UCSD-AML1 (cell line): ENCODE measurements at regions not wholly inside any gene's neighbourhood (a gene's known extent, or its start where the extent isn't known, plus 50 kb on each side); places are given as distances from the start of the nearest gene placed in this dataset.
"Not testable (repeated sequence)": the region's sequence is repeated elsewhere in the genome, so short reads cannot be mapped to it uniquely, and the experiment has no call there.

ENCODE experiments used
- DNase-seq: peaks from one replicate; lab custom pipeline; 2025; ENCODE audit not compliant: unreplicated experiment; lab: John Stamatoyannopoulos, UW

DNA sequence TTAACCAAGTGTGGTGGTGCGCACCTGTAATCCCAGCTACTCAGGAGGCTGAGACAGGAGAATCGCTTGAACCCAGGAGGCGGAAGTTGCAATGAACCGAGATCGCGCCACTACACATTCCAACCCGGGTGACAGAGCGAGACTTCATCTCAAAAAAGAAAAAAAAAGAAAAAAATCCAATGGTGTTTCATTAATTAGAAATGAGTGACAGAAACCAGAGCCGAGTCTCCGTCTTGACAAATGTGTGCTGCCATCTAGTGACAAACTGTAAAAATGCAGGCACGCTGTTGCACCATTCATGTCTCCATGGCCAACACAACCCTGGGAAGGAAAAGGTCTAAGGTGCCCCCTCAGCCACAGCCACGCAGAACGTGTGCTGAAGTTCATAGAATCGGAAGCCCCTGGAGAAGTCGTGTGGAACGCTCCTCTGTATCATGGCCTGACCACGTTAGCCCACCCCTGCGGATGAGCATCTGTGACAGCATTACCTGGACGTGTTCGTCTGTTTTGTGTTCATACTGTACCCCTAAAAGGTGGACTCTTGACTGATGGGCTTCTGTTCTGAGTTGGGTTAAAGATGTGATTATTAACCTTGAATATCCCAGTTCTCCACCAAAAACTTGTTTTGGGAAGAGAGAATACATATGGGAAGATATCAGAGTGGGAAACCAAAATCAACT is 94.9 kb downstream of the LYZL2 start:
- peak; percentile 56 for DNase-seq

DNA sequence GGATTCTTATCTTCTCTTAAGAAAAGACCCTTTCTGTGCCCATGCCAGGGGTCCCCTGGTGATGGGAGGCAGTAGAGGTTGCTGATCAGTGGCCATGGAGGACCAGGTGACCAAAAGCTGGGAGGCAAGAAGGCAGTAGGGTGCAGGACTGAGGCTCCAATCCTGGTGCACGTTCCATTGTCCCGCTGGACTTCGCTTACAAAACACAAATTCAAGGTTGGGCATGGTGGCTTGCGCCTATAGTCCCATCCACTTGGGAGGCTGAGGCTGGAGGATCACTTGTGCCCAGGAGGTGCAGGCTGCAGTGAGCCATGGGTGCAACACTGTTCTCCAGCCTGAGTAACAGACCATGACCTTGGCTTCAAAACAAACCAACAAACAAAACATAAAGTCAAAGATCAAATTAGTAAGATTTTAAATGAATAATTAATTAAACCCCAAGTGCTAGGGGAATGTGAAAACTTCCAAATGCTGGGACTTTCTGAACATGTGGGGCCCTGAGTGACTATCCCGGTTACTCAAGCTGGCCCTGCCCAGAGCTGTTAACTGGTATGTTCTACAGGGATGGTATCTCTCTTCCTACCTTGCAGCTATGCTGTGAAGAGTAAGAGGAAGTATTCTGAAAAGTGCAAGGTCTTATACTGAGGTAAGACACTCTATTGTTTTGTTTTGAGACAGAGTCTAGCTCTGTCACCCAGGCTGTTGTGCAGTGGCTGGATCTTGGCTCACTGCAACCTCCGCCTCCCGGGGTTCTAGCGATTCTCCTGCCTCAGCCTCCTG is 97.6 kb downstream of the LYZL2 start:
- no peak for DNase-seq

DNA sequence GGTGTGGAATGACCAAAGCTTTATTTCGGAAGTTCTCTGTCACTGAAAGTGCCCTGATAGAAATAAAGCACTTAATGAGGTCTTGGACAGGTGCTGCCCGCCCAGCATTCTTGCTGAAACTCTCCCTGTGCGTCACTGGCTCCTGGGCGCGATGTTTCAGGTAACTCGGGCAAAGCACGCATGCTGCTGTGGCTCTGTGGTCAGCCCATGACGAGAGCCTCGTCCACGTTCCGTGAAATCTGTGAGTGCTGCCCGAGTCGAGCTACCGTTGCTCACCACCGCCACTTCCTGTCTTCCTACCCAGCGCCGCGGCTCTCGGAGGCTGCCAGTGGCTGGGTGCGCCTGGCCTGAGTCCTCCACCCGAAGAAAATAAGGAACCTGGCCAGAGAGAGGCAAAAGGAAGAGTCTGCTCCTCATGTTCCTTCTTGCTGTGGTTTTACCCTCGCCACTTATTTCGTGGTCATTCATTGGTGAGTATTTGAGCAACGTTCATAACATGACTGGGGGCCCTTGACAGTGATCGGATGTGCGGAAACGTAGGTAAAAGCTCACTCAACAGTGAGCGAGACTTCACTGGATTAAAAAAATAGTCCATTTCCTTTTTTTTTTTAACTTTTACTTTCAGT is 95.5 kb downstream of the MAP3K8 start:
- peak; percentile 86 for DNase-seq

DNA sequence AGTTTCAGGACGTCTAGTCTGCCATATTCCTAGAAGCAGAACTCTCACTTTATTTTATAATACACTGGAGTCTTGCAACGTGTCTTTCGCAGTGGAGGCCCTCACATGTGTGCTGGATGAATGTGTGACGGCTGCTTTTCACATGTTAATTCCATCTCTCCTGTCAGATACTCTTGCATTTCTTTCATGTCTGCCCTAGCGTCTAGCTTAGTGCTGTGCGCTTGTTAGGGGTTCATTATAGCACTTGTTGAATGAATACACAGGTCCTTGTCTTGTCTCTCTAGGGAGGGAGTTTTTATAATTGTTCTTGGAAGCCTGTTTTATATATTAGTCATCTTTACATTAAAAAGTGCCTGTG is 94.4 kb downstream of the MAP3K8 start:
- DNase-seq: no peak

DNA sequence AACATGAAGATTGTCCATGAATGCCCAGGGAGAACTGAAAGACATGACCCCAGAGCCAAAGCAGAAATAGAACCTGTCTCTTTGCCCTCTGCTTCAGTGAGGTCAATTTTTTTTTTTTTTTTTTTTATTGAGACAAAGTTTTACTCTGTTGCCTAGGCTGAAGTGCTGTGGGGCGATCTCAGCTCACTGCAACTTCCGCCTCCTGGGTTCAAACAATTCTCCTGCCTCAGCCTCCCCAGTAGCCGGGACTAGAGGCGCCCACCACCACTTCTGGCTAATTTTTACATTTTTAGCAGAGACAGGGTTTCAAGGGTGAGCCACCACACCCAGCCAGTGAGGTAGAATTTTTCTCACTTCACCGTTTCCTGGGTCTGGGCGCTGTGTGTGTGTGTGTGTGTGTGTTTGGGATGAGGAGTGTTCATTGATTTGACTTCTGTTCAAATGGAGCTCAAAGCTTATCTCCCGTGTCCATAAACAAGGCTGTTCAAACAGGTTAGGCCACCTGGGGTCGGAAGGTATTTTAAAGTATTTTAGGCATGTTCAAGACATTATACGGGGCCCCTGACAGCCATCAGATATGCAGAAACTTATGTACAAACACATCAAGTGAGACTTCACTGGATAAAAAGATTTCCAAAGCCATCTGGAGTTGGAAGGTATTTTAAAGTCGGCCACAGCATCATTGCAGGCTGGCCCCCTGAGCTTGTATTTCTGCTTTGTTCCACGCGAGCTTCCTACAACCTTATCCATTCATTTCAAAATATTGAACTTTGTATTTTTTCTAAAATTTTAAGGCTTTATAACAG is 93.8 kb downstream of the MAP3K8 start:
- no peak for DNase-seq

DNA sequence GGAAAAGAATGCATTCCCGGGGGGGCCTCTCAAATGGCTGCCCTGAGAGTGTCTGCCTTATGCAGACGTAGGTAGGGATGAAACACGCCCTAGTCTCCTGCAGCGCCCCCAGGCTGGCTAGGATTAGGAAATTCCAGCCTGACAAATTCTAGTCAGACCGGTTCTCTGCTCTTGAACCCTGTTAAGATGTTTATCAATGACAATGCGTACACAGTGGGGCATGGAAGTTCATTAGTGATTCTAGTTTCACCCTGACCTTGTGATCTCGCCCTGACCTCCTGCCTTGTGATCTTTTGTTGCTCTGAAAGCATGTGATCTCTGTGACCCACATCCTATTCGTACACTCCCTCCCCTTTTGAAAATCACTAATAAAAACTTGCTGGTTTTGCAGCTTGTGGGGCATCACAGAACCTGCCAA is 88.7 kb downstream of the MAP3K8 start:
- not testable (repeated sequence) for DNase-seq

DNA sequence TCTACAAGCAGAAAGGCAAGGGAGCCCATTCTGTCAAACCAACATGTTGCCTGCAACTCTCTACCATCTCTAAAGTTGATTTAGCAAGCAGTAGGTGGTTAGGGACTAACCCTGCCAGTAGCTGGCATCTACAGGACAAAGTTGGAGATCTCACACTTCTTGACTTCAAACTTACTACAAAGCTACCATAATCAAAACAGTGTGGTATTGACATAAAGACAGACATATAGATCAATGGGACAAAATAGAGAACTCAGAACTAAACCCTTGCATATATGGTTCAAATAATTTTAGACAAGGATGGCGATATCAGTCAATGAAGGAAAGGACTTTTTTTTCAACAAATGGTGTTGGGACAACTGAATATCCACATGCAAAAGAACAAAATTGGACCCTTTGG is 84.9 kb downstream of the MAP3K8 start:
- DNase-seq: no peak
